HepG2 (cell line): ENCODE measurements at regions not wholly inside any gene's neighbourhood (a gene's known extent, or its start where the extent isn't known, plus 50 kb on each side); places are given as distances from the start of the nearest gene placed in this dataset.

Source experiments
- ATAC-seq: fragments of 200-7000 bp; cut with Tn5 transposase; 3 replicates; pipeline ENCODE4 v1.9.1; 2020; ENCODE audit warnings: mild to moderate bottlenecking, moderate library complexity
- BruUV-seq: library from RNA; stranded (reverse); fragments of 400-500 nt; replicated peaks from 2 replicates; lab custom pipeline; 2021; lab: Mats Ljungman, UMichigan
- CTCF ChIA-PET: fragments of 300-600 bp; formaldehyde crosslinking; extraction: SDS; loops from one replicate; lab custom pipeline; 2021; ENCODE audit warnings: low total read pairs, inconsistent platforms, low intra/inter-chr PET ratio; lab: Yijun Ruan, JAX
- POLR2A ChIA-PET: fragments of 350-600 bp; sonication (Branson Sonifier 250); formaldehyde crosslinking; loops from one replicate; lab custom pipeline; 2020; ENCODE audit warnings: antibody characterized with exemption, inconsistent platforms; lab: Yijun Ruan, JAX
- DNase-seq: peaks from one replicate; pipeline ENCODE4 v3.0.0-alpha.2; 2015; ENCODE audit warnings: low spot score
- FAIRE-seq: peaks from 3 replicates; lab custom pipeline; 2011; peaks lifted over from hg19 to GRCh38; lab: Jason Lieb, UNC
- H2AFZ ChIP-seq: one replicate; pipeline ENCODE4 v1.6.1; 2011; ENCODE audit warnings: low read length, inconsistent platforms
- H3K27ac ChIP-seq: fragments of 300-600 bp; 3 replicates; pipeline ENCODE4 v1.8.0; 2011; ENCODE audit warnings: mixed run types, mild to moderate bottlenecking, mixed read lengths, low read length, inconsistent platforms; ENCODE audit not compliant: insufficient read depth; ENCODE audit errors: extremely low read length
- H3K27me3 ChIP-seq, 2 experiments: fragments of 200-600 bp in 1 of 2; 2 replicates in 1 of 2; 3 replicates in 1 of 2; pipeline versions ENCODE4 v1.6.0 to v1.8.0; 2011; ENCODE audit warnings: low read length in 2 of 2, mild to moderate bottlenecking in 2 of 2, moderate library complexity in 2 of 2, inconsistent platforms in 1 of 2; ENCODE audit not compliant: insufficient read depth in 2 of 2, control insufficient read depth in 1 of 2
- H3K36me3 ChIP-seq, 2 experiments: fragments of 200-600 bp in 1 of 2; replicated peaks in 1 of 2; 2 replicates in 1 of 2; 3 replicates in 1 of 2; pipeline versions ENCODE4 v1.5.1 to v1.8.0; 2011; ENCODE audit warnings: low read length in 2 of 2, inconsistent platforms in 1 of 2; ENCODE audit not compliant: insufficient read depth in 2 of 2, control insufficient read depth in 1 of 2
- H3K4me1 ChIP-seq: 2 replicates; pipeline ENCODE4 v1.5.1; 2012; ENCODE audit warnings: low read length, inconsistent platforms; ENCODE audit not compliant: insufficient read depth
- H3K4me2 ChIP-seq: 2 replicates; pipeline ENCODE4 v1.6.0; 2011; ENCODE audit warnings: low read depth, low read length, inconsistent platforms
- H3K4me3 ChIP-seq, 3 experiments: fragments of 200-600 bp in 1 of 3; sonication (generic), shearing (Covaris generic) in 1 of 3; replicated peaks in 1 of 3; 2 replicates each; pipeline ENCODE4 v1.5.1; 2011 to 2016; ENCODE audit warnings: low read length in 3 of 3, inconsistent platforms in 2 of 3, low read depth in 2 of 3, mild to moderate bottlenecking in 2 of 3, control low read depth in 1 of 3, mixed read lengths in 1 of 3; ENCODE audit not compliant: insufficient read depth in 1 of 3
- H3K79me2 ChIP-seq: one replicate; pipeline ENCODE4 v1.6.1; 2011; ENCODE audit warnings: low read length, inconsistent platforms; ENCODE audit not compliant: insufficient read depth
- H3K9ac ChIP-seq: 2 replicates; pipeline ENCODE4 v1.6.0; 2011; ENCODE audit warnings: mild to moderate bottlenecking, low read depth, low read length, inconsistent platforms; ENCODE audit not compliant: insufficient read depth
- H3K9me3 ChIP-seq: 2 replicates; pipeline ENCODE4 v1.5.1; 2012; ENCODE audit warnings: mild to moderate bottlenecking, low read length
- H4K20me1 ChIP-seq: 2 replicates; pipeline ENCODE4 v1.6.0; 2011; ENCODE audit warnings: inconsistent platforms, mild to moderate bottlenecking, low read length, moderate library complexity; ENCODE audit not compliant: insufficient read depth
- AHR ChIP-seq: IDR thresholded peaks from 2 replicates; pipeline ENCODE4 v1.6.1; 2018; ENCODE audit warnings: missing genetic modification reagents, missing compliant biosample characterization
- ATF3 ChIP-seq: sonication (generic); formaldehyde crosslinking; IDR thresholded peaks from 2 replicates; pipeline ENCODE4 v1.4.0; 2020; ENCODE audit warnings: missing genetic modification reagents
- ATF7-NPFF ChIP-seq: sonication (generic); formaldehyde crosslinking; IDR thresholded peaks from 2 replicates; pipeline ENCODE4 v1.8.1; 2023; ENCODE audit warnings: mild to moderate bottlenecking, low read depth, missing genetic modification reagents, moderate library complexity
- DZIP1 ChIP-seq: sonication (generic); formaldehyde crosslinking; IDR thresholded peaks from 2 replicates; pipeline ENCODE4 v1.5.0; 2020; ENCODE audit warnings: mild to moderate bottlenecking, missing genetic modification reagents
- KDM1A ChIP-seq: IDR thresholded peaks from 2 replicates; pipeline ENCODE4 v1.6.1; 2016; ENCODE audit warnings: missing compliant biosample characterization
- KDM4B ChIP-seq: sonication (generic); formaldehyde crosslinking; IDR thresholded peaks from 2 replicates; pipeline ENCODE4 v1.4.0; 2020; ENCODE audit warnings: missing genetic modification reagents
- NBN ChIP-seq: fragments of 450-650 bp; conservative IDR thresholded peaks from 2 replicates; pipeline ENCODE4 v1.6.1; 2017
- RBFOX2 ChIP-seq: fragments of 200-400 bp; formaldehyde crosslinking; IDR thresholded peaks from 2 replicates; pipeline ENCODE4 v1.6.1; 2017; ENCODE audit warnings: low read depth, mild to moderate bottlenecking, low read length
- TARDBP ChIP-seq: sonication (generic); formaldehyde crosslinking; IDR thresholded peaks from 2 replicates; pipeline ENCODE4 v1.8.0; 2022; ENCODE audit warnings: mild to moderate bottlenecking, missing genetic modification reagents
- U2AF2 ChIP-seq: fragments of 200-400 bp; formaldehyde crosslinking; IDR thresholded peaks from 2 replicates; pipeline ENCODE4 v1.6.1; 2017; ENCODE audit warnings: low read depth, mild to moderate bottlenecking, low read length
- ZKSCAN5 ChIP-seq: sonication (generic); formaldehyde crosslinking; IDR thresholded peaks from 2 replicates; pipeline ENCODE4 v1.5.1; 2020; ENCODE audit warnings: mild to moderate bottlenecking, missing genetic modification reagents
- ZMYM2 ChIP-seq: sonication (generic); formaldehyde crosslinking; IDR thresholded peaks from 2 replicates; pipeline ENCODE4 v1.8.0; 2022; ENCODE audit warnings: mild to moderate bottlenecking, missing genetic modification reagents
- ZNF160 ChIP-seq: sonication (generic); formaldehyde crosslinking; IDR thresholded peaks from 2 replicates; pipeline ENCODE4 v1.8.0; 2022; ENCODE audit warnings: mild to moderate bottlenecking, inconsistent platforms, missing genetic modification reagents
- ZNF225 ChIP-seq: sonication (generic); formaldehyde crosslinking; IDR thresholded peaks from 2 replicates; pipeline ENCODE4 v1.4.0; 2020; ENCODE audit warnings: mild to moderate bottlenecking, missing genetic modification reagents
- ZNF253 ChIP-seq: sonication (generic); formaldehyde crosslinking; IDR thresholded peaks from 2 replicates; pipeline ENCODE4 v1.8.0; 2022; ENCODE audit warnings: mild to moderate bottlenecking, missing genetic modification reagents, borderline replicate concordance
- WGBS: methylation state at CpG from one replicate; pipeline ENCODE4 v1.1.6; 2017; ENCODE audit warnings: low lambda C conversion rate; 5-methylcytosine and 5-hydroxymethylcytosine counted together
- in situ Hi-C: cut with HindIII; loops from 2 replicates; pipeline ENCODE4 v1.10.0; 2017; ENCODE audit warnings: low pct_unique_long_range_greater_than_20kb; ENCODE audit not compliant: extremely low pct_ligation_motif_present
- intact Hi-C: fragments of 100-400 bp; cut with micrococcal nuclease; formaldehyde crosslinking; loops from one replicate; pipeline ENCODE4 v1.10.0; 2022; ENCODE audit not compliant: unreplicated experiment

- peaks cover 3 to 10% of the 10 kb centered on the region in 2 experiments; a peak in 3 of 5 replicates for H3K27me3 ChIP-seq
- no TSS peak for BruUV-seq
Measured at GRCh38 chr22:26893173-26894110, 236.1 kb downstream of the MIAT start.

More at GRCh38 chr22:26893173-26894110, 236.1 kb downstream of the MIAT start:
- no peak overlapping the region for H3K4me3 ChIP-seq
- no peak overlapping the region for H3K27ac ChIP-seq
- WGBS = 37% methylated on average over 18 of the region's 18 CpGs
- H3K4me2 ChIP-seq = no peak overlapping the region
- H2AFZ ChIP-seq = no peak overlapping the region
- no peak overlapping the region for H3K9ac ChIP-seq
- H4K20me1 ChIP-seq = no peaks in the 10 kb centered on the region
- no peak for TF ChIP-seq DZIP1 (CRISPR knock-in tag)
- TF ChIP-seq TARDBP (CRISPR knock-in tag) = no peak
- TF ChIP-seq AHR (CRISPR knock-in tag) = no peak
- TF ChIP-seq ZMYM2 (CRISPR knock-in tag) = no peak
- no peak for TF ChIP-seq NBN
- TF ChIP-seq KDM4B (CRISPR knock-in tag) = no peak
- no peak for TF ChIP-seq ZKSCAN5 (CRISPR knock-in tag)
- no peak for TF ChIP-seq ZNF160 (CRISPR knock-in tag)
- TF ChIP-seq ZNF225 = no peak
- no peak for TF ChIP-seq ATF3 (CRISPR knock-in tag)
- TF ChIP-seq ATF7-NPFF = no peak
- TF ChIP-seq U2AF2 = no peak
- TF ChIP-seq RBFOX2 = no peak
- TF ChIP-seq KDM1A (CRISPR knock-in tag) = no peak
- no peak for TF ChIP-seq ZNF253 (CRISPR knock-in tag)
- in situ Hi-C loops (no loop called here), intact Hi-C loops (no loop called here)
- ChIA-PET POLR2A (no interaction called here), CTCF (no interaction called here)
- DNase-seq (no peak), ATAC-seq (no peak), FAIRE-seq (no peak)
- H3K79me2 ChIP-seq = no peaks in the 10 kb centered on the region
- H3K4me1 ChIP-seq = peaks cover 11% of the 10 kb centered on the region; the same call in 1 of the 2 replicates
- H3K36me3 ChIP-seq = no peaks in the 10 kb centered on the region
- H3K9me3 ChIP-seq = no peaks in the 10 kb centered on the region
